Neural progenitor cell (in vitro differentiated cells): ENCODE measurements at regions not wholly inside any gene's neighbourhood (a gene's known extent, or its start where the extent isn't known, plus 50 kb on each side); places are given as distances from the start of the nearest gene placed in this dataset.

Experiments used
- DNase-seq: peaks from one replicate; pipeline ENCODE4 v3.0.0-alpha.2; 2016; ENCODE audit warnings: low spot score
- H2AFZ ChIP-seq: fragments of 200-600 bp; sonication (generic); replicated peaks from 2 replicates; pipeline ENCODE4 v1.6.1; 2016; ENCODE audit warnings: antibody characterized with exemption
- H3F3A ChIP-seq: fragments of 200-600 bp; sonication (generic); 2 replicates; pipeline ENCODE4 v1.6.1; 2016; ENCODE audit warnings: antibody characterized with exemption, low read depth
- H3K27ac ChIP-seq: fragments of 200-600 bp; sonication (generic); 2 replicates; pipeline ENCODE4 v1.5.1; 2016; ENCODE audit warnings: mild to moderate bottlenecking
- H3K27me3 ChIP-seq: fragments of 200-600 bp; sonication (generic); 2 replicates; pipeline ENCODE4 v1.6.1; 2016; ENCODE audit warnings: mild to moderate bottlenecking, moderate library complexity
- H3K36me3 ChIP-seq: fragments of 200-600 bp; sonication (generic); 2 replicates; pipeline ENCODE4 v1.5.1; 2016
- H3K4me1 ChIP-seq: fragments of 200-600 bp; sonication (generic); 2 replicates; pipeline ENCODE4 v1.6.1; 2016; ENCODE audit warnings: mixed run types
- H3K4me2 ChIP-seq: fragments of 200-600 bp; sonication (generic); 2 replicates; pipeline ENCODE4 v1.6.1; 2016
- H3K4me3 ChIP-seq: fragments of 200-600 bp; sonication (generic); 2 replicates; pipeline ENCODE4 v1.5.1; 2016
- H3K79me2 ChIP-seq: fragments of 200-600 bp; sonication (generic); 2 replicates; pipeline ENCODE4 v1.6.1; 2016; ENCODE audit warnings: low read depth
- H3K9ac ChIP-seq: fragments of 200-600 bp; sonication (generic); 2 replicates; pipeline ENCODE4 v1.6.1; 2016
- H3K9me3 ChIP-seq: fragments of 200-600 bp; sonication (generic); 2 replicates; pipeline ENCODE4 v1.5.1; 2016; ENCODE audit warnings: low read depth
- H4K20me1 ChIP-seq: fragments of 200-600 bp; sonication (generic); 2 replicates; pipeline ENCODE4 v1.6.1; 2016; ENCODE audit warnings: low read depth
- H3K27ac Mint-ChIP-seq: 3 replicates; pipeline ENCODE4 v1.8.0; 2021; ENCODE audit warnings: mixed read lengths
- H3K27me3 Mint-ChIP-seq: 2 replicates; pipeline ENCODE4 v1.8.0; 2022; ENCODE audit warnings: low read depth, mild to moderate bottlenecking, inconsistent platforms, moderate library complexity, mixed read lengths; ENCODE audit not compliant: insufficient read depth
- H3K36me3 Mint-ChIP-seq: 3 replicates; pipeline ENCODE4 v1.8.0; 2021; ENCODE audit warnings: mixed read lengths
- H3K4me1 Mint-ChIP-seq: 3 replicates; pipeline ENCODE4 v1.8.0; 2021; ENCODE audit warnings: mixed read lengths
- H3K4me3 Mint-ChIP-seq: 3 replicates; pipeline ENCODE4 v1.8.0; 2021; ENCODE audit warnings: mild to moderate bottlenecking, moderate library complexity, mixed read lengths
- H3K9me3 Mint-ChIP-seq: 3 replicates; pipeline ENCODE4 v1.8.0; 2020; ENCODE audit warnings: mixed read lengths
- CTCF ChIP-seq: fragments of 200-600 bp; sonication (generic); IDR thresholded peaks from 2 replicates; pipeline ENCODE4 v1.5.1; 2017; ENCODE audit warnings: antibody characterized with exemption, mild to moderate bottlenecking
- EZH2 ChIP-seq: fragments of 200-600 bp; sonication (generic); IDR thresholded peaks from 2 replicates; pipeline ENCODE4 v1.6.1; 2017; ENCODE audit warnings: antibody characterized with exemption, mild to moderate bottlenecking, moderate library complexity
- EZH2phosphoT487 ChIP-seq: fragments of 200-600 bp; sonication (generic); IDR thresholded peaks from 2 replicates; pipeline ENCODE4 v1.6.1; 2017; ENCODE audit warnings: antibody characterized with exemption

GRCh38 chr7:130867581-130868136, 133.7 kb upstream of the KLF14 start:
- H3K4me1 ChIP-seq = no peaks in the 10 kb centered on the region
- H3K27me3 ChIP-seq = no peaks in the 10 kb centered on the region
- H3K4me3 ChIP-seq = no peak overlapping the region
- TF ChIP-seq EZH2phosphoT487 (no peak), CTCF (no peak), EZH2 (no peak)
- Mint-ChIP-seq H3K9me3 (peaks cover 1% of the 10 kb centered on the region), H3K36me3 (no peaks in the 10 kb centered on the region), H3K27me3 (peaks cover 5% of the 10 kb centered on the region), H3K4me3 (no peak overlapping the region), H3K4me1 (no peaks in the 10 kb centered on the region), H3K27ac (no peak overlapping the region)
- no peaks in the 10 kb centered on the region for H3K36me3 ChIP-seq
- no peaks in the 10 kb centered on the region for H3K9me3 ChIP-seq
- H3K79me2 ChIP-seq = no peaks in the 10 kb centered on the region
- H3F3A ChIP-seq = no peaks in the 10 kb centered on the region
- no peak overlapping the region for H3K9ac ChIP-seq
- H2AFZ ChIP-seq = no peak overlapping the region
- H3K4me2 ChIP-seq = no peak overlapping the region
- H3K27ac ChIP-seq = no peak overlapping the region
- DNase-seq = no peak
- H4K20me1 ChIP-seq = no peaks in the 10 kb centered on the region

- no peak for DNase-seq
- Mint-ChIP-seq H3K27me3 (peaks cover 3% of the 10 kb centered on the region), H3K4me1 (no peaks in the 10 kb centered on the region), H3K9me3 (no peaks in the 10 kb centered on the region), H3K36me3 (no peaks in the 10 kb centered on the region), H3K27ac (no peak overlapping the region), H3K4me3 (no peak overlapping the region)
- H3K79me2 ChIP-seq = no peaks in the 10 kb centered on the region
- no peaks in the 10 kb centered on the region for H3F3A ChIP-seq
- TF ChIP-seq EZH2phosphoT487 (no peak), EZH2 (no peak)
- no peak overlapping the region for H3K4me3 ChIP-seq
- no peak overlapping the region for H3K9ac ChIP-seq
- H3K27ac ChIP-seq = no peak overlapping the region
- no peaks in the 10 kb centered on the region for H3K4me1 ChIP-seq
- H3K4me2 ChIP-seq = no peak overlapping the region
- no peaks in the 10 kb centered on the region for H3K9me3 ChIP-seq
- no peak overlapping the region for H2AFZ ChIP-seq
- H3K27me3 ChIP-seq = no peaks in the 10 kb centered on the region
- no peaks in the 10 kb centered on the region for H4K20me1 ChIP-seq
- no peaks in the 10 kb centered on the region for H3K36me3 ChIP-seq
Measured at GRCh38 chr7:130868139-130868538, 134.1 kb upstream of the KLF14 start.

- no peak for TF ChIP-seq EZH2
- no peak for TF ChIP-seq EZH2phosphoT487
- TF ChIP-seq CTCF = no peak
- H3K4me1 Mint-ChIP-seq = peaks cover 3% of the 10 kb centered on the region
- H3K9me3 Mint-ChIP-seq = no peaks in the 10 kb centered on the region
- Histone ChIP-seq H3K4me3 (no peak overlapping the region), H4K20me1 (no peaks in the 10 kb centered on the region), H3K27me3 (no peaks in the 10 kb centered on the region), H3K4me1 (no peaks in the 10 kb centered on the region), H3F3A (no peaks in the 10 kb centered on the region), H3K36me3 (no peaks in the 10 kb centered on the region), H3K27ac (no peak overlapping the region), H2AFZ (no peak overlapping the region), H3K9me3 (no peaks in the 10 kb centered on the region), H3K79me2 (no peaks in the 10 kb centered on the region), H3K9ac (no peak overlapping the region), H3K4me2 (no peak overlapping the region)
- H3K4me3 Mint-ChIP-seq = no peak overlapping the region
- no peak overlapping the region for H3K27ac Mint-ChIP-seq
- H3K36me3 Mint-ChIP-seq = no peaks in the 10 kb centered on the region
- H3K27me3 Mint-ChIP-seq = peaks cover 3% of the 10 kb centered on the region
- no peak for DNase-seq
Measured at GRCh38 chr7:130869918-130870317, 135.9 kb upstream of the KLF14 start.

- no peak overlapping the region for H3K4me2 ChIP-seq
- no peak overlapping the region for H3K27ac ChIP-seq
- Mint-ChIP-seq H3K27me3 (no peaks in the 10 kb centered on the region), H3K4me1 (peaks cover 18% of the 10 kb centered on the region), H3K27ac (no peak overlapping the region), H3K4me3 (no peak overlapping the region), H3K36me3 (no peaks in the 10 kb centered on the region), H3K9me3 (no peaks in the 10 kb centered on the region)
- DNase-seq = no peak
- no peaks in the 10 kb centered on the region for H3K9me3 ChIP-seq
- peaks cover 5% of the 10 kb centered on the region for H3K4me1 ChIP-seq
- H4K20me1 ChIP-seq = no peaks in the 10 kb centered on the region
- no peak for TF ChIP-seq EZH2phosphoT487
- no peak for TF ChIP-seq EZH2
- TF ChIP-seq CTCF = no peak
- no peaks in the 10 kb centered on the region for H3K79me2 ChIP-seq
- no peak overlapping the region for H2AFZ ChIP-seq
- peaks cover 10% of the 10 kb centered on the region for H3F3A ChIP-seq
- H3K36me3 ChIP-seq = no peaks in the 10 kb centered on the region
- H3K9ac ChIP-seq = no peak overlapping the region
- H3K4me3 ChIP-seq = no peak overlapping the region
- H3K27me3 ChIP-seq = no peaks in the 10 kb centered on the region
Measured at GRCh38 chr7:130872341-130872740, 138.3 kb upstream of the KLF14 start.
